Liver (tissue), 8 donors: ENCODE measurements at regions not wholly inside any gene's neighbourhood (a gene's known extent, or its start where the extent isn't known, plus 50 kb on each side); places are given as distances from the start of the nearest gene placed in this dataset.

ENCODE experiments used
- DNase-seq: peaks from one replicate; pipeline ENCODE4 v3.0.0-alpha.2; 2017; ENCODE audit warnings: low spot score
- H3K27ac ChIP-seq, 2 donors: one replicate each; pipeline ENCODE4 v1.7.0; 2013; ENCODE audit warnings: inconsistent platforms in 2 of 2, low read length in 2 of 2, control low read depth in 1 of 2, low read depth in 1 of 2, mild to moderate bottlenecking in 1 of 2
- H3K27me3 ChIP-seq, 4 donors: one replicate each; pipeline versions ENCODE4 v1.6.1 to v1.7.0; 2013; ENCODE audit warnings: low read length in 3 of 4, inconsistent platforms in 1 of 4, mild to moderate bottlenecking in 1 of 4, moderate library complexity in 1 of 4; ENCODE audit not compliant: control insufficient read depth in 4 of 4, insufficient read depth in 4 of 4
- H3K36me3 ChIP-seq, 4 donors: one replicate each; pipeline versions ENCODE4 v1.6.1 to v1.7.0; 2013; ENCODE audit warnings: low read length in 3 of 4, mild to moderate bottlenecking in 3 of 4, low read depth in 1 of 4, moderate library complexity in 1 of 4; ENCODE audit not compliant: control insufficient read depth in 4 of 4, insufficient read depth in 3 of 4
- H3K4me1 ChIP-seq, 4 donors: one replicate each; pipeline versions ENCODE4 v1.6.1 to v1.7.0; 2013; ENCODE audit warnings: low read length in 3 of 4, mild to moderate bottlenecking in 3 of 4, moderate library complexity in 1 of 4; ENCODE audit not compliant: control insufficient read depth in 4 of 4, insufficient read depth in 4 of 4
- H3K4me3 ChIP-seq, 3 donors: one replicate each; pipeline versions ENCODE4 v1.6.1 to v1.7.0; 2013; ENCODE audit warnings: low read length in 3 of 3, control low read depth in 1 of 3, low read depth in 1 of 3, mild to moderate bottlenecking in 1 of 3
- H3K9ac ChIP-seq, 2 donors: one replicate each; pipeline ENCODE4 v1.7.0; 2013; ENCODE audit warnings: low read length in 2 of 2, mild to moderate bottlenecking in 2 of 2, moderate library complexity in 2 of 2, control low read depth in 1 of 2, low read depth in 1 of 2
- H3K9me3 ChIP-seq, 4 donors: one replicate each; pipeline versions ENCODE4 v1.6.1 to v1.7.0; 2013; ENCODE audit warnings: low read length in 3 of 4; ENCODE audit not compliant: control insufficient read depth in 4 of 4
- ATF3 ChIP-seq: IDR thresholded peaks from 2 replicates; pipeline ENCODE4 v1.6.1; 2016; ENCODE audit warnings: antibody characterized with exemption
- CTCF ChIP-seq: fragments of 150-350 bp; IDR thresholded peaks from 2 replicates; pipeline ENCODE4 v1.5.1; 2017; ENCODE audit warnings: improper control_type of control experiment, low read depth, low read length; ENCODE audit not compliant: missing input control
- EGR1 ChIP-seq, 2 donors: IDR thresholded peaks; 2 replicates each; pipeline ENCODE4 v1.6.1; 2016 to 2018; ENCODE audit warnings: antibody characterized with exemption in 2 of 2, low read depth in 2 of 2
- FOXA1 ChIP-seq: IDR thresholded peaks from 2 replicates; pipeline ENCODE4 v1.6.1; 2016; ENCODE audit warnings: antibody characterized with exemption
- FOXA2 ChIP-seq: IDR thresholded peaks from 2 replicates; pipeline ENCODE4 v1.6.1; 2016; ENCODE audit warnings: antibody characterized with exemption
- GABPA ChIP-seq, 2 donors: IDR thresholded peaks in 1 of 2; conservative IDR thresholded peaks in 1 of 2; 2 replicates each; pipeline ENCODE4 v1.6.1; 2016; ENCODE audit warnings: antibody characterized with exemption in 2 of 2, mild to moderate bottlenecking in 1 of 2, moderate library complexity in 1 of 2
- HNF4A ChIP-seq, 2 donors: conservative IDR thresholded peaks; 2 replicates each; pipeline ENCODE4 v1.6.1; 2016; ENCODE audit warnings: antibody characterized with exemption in 2 of 2, mild to moderate bottlenecking in 2 of 2
- HNF4G ChIP-seq: IDR thresholded peaks from 2 replicates; pipeline ENCODE4 v1.6.1; 2016; ENCODE audit warnings: antibody characterized with exemption
- JUND ChIP-seq, 2 donors: IDR thresholded peaks; 2 replicates each; pipeline ENCODE4 v1.6.1; 2016; ENCODE audit warnings: antibody characterized with exemption in 2 of 2
- MAX ChIP-seq: IDR thresholded peaks from 2 replicates; pipeline ENCODE4 v1.6.1; 2016; ENCODE audit warnings: antibody characterized with exemption
- NR2F2 ChIP-seq: IDR thresholded peaks from 2 replicates; pipeline ENCODE4 v1.6.1; 2016; ENCODE audit warnings: antibody characterized with exemption
- RAD21 ChIP-seq, 2 donors: IDR thresholded peaks; 2 replicates each; pipeline ENCODE4 v1.6.1; 2016; ENCODE audit warnings: antibody characterized with exemption in 2 of 2, mild to moderate bottlenecking in 2 of 2
- REST ChIP-seq: IDR thresholded peaks from 2 replicates; pipeline ENCODE4 v1.6.1; 2016; ENCODE audit warnings: antibody characterized with exemption, mild to moderate bottlenecking
- RXRA ChIP-seq, 2 donors: IDR thresholded peaks; 2 replicates each; pipeline ENCODE4 v1.6.1; 2017 to 2018; ENCODE audit warnings: antibody characterized with exemption in 2 of 2, mild to moderate bottlenecking in 1 of 2
- SP1 ChIP-seq: IDR thresholded peaks from 2 replicates; pipeline ENCODE4 v1.6.1; 2018; ENCODE audit warnings: antibody characterized with exemption, mild to moderate bottlenecking
- TAF1 ChIP-seq: conservative IDR thresholded peaks from 2 replicates; pipeline ENCODE4 v1.6.1; 2016; ENCODE audit warnings: antibody characterized with exemption, mild to moderate bottlenecking
- YY1 ChIP-seq: IDR thresholded peaks from 2 replicates; pipeline ENCODE4 v1.6.1; 2016; ENCODE audit warnings: antibody characterized with exemption, mild to moderate bottlenecking
- ZBTB33 ChIP-seq: IDR thresholded peaks from 2 replicates; pipeline ENCODE4 v1.6.1; 2016; ENCODE audit warnings: antibody characterized with exemption
- WGBS: extraction: QIAGEN DNeasy Blood & Tissue Kit; methylation state at CpG from one replicate; pipeline ENCODE4 v1.1.7; 2013; 5-methylcytosine and 5-hydroxymethylcytosine counted together
- donor health status: healthy.
- donor health status: healthy.
- donor health status: healthy.
- donor health status: healthy.
- donor health status: healthy.

- H3K4me3 ChIP-seq: no peak overlapping the region
- DNase-seq: no peak
- no peak for TF ChIP-seq YY1
- TF ChIP-seq TAF1: no peak
- no peak for TF ChIP-seq HNF4A (conservative IDR thresholded peaks at IDR 0.05)
- TF ChIP-seq ZBTB33: no peak
- TF ChIP-seq GABPA (IDR thresholded peaks at IDR 0.05 in 1 of 2, conservative IDR thresholded peaks at IDR 0.05 in 1 of 2): no peak
- no peak for TF ChIP-seq REST
- TF ChIP-seq EGR1 (IDR thresholded peaks at IDR 0.05; ENCODE audit: low read depth in 2 of 2): no peak
- no peak for TF ChIP-seq SP1
- no peak for TF ChIP-seq RAD21 (IDR thresholded peaks at IDR 0.05)
- no peak for TF ChIP-seq RXRA (IDR thresholded peaks at IDR 0.05)
- TF ChIP-seq FOXA2: no peak
- TF ChIP-seq JUND (IDR thresholded peaks at IDR 0.05): no peak
- H3K27ac ChIP-seq: no peak overlapping the region
- H3K4me1 ChIP-seq: no peaks in the 10 kb centered on the region
- 36% methylated on average over 1 of the region's 1 CpG for WGBS
- no peak overlapping the region for H3K9ac ChIP-seq
- no peaks in the 10 kb centered on the region for H3K36me3 ChIP-seq
- no peaks in the 10 kb centered on the region for H3K9me3 ChIP-seq
- no peaks in the 10 kb centered on the region for H3K27me3 ChIP-seq
Observed at GRCh38 chr21:18646116-18646515, 242.5 kb upstream of the TMPRSS15 start.

- H3K36me3 ChIP-seq: no peaks in the 10 kb centered on the region
- H3K9me3 ChIP-seq: peaks cover 0 to 4% (median 2%) of the 10 kb centered on the region in 4 donors
- WGBS: 56% methylated on average over 3 of the region's 3 CpGs
- H3K27me3 ChIP-seq: no peaks in the 10 kb centered on the region
- no peak for TF ChIP-seq RAD21 (IDR thresholded peaks at IDR 0.05)
- no peak for TF ChIP-seq ATF3
- no peak for TF ChIP-seq RXRA (IDR thresholded peaks at IDR 0.05)
- TF ChIP-seq HNF4G: no peak
- no peak for TF ChIP-seq MAX
- TF ChIP-seq GABPA (IDR thresholded peaks at IDR 0.05 in 1 of 2, conservative IDR thresholded peaks at IDR 0.05 in 1 of 2): no peak
- TF ChIP-seq SP1: no peak
- no peak for TF ChIP-seq TAF1
- no peak for TF ChIP-seq HNF4A (conservative IDR thresholded peaks at IDR 0.05)
- no peak for TF ChIP-seq FOXA2
- no peak for TF ChIP-seq REST
- TF ChIP-seq JUND (IDR thresholded peaks at IDR 0.05): no peak
- no peak for TF ChIP-seq CTCF
- TF ChIP-seq FOXA1: no peak
- TF ChIP-seq EGR1 (IDR thresholded peaks at IDR 0.05; ENCODE audit: low read depth in 2 of 2): no peak
- TF ChIP-seq NR2F2: no peak
- H3K9ac ChIP-seq: no peak overlapping the region
- H3K27ac ChIP-seq: no peak overlapping the region
- DNase-seq: no peak
- no peaks in the 10 kb centered on the region for H3K4me1 ChIP-seq
- no peak overlapping the region for H3K4me3 ChIP-seq
Observed at GRCh38 chr21:18655931-18656330, 252.3 kb upstream of the TMPRSS15 start.
